Psoas muscle (tissue), 7 donors: ENCODE measurements at regions not wholly inside any gene's neighbourhood (a gene's known extent, or its start where the extent isn't known, plus 50 kb on each side); places are given as distances from the start of the nearest gene placed in this dataset.

Source experiments
- ATAC-seq, 4 donors: fragments of 200-7000 bp; cut with Tn5 transposase; one replicate each; pipeline ENCODE4 v1.9.1; 2020; ENCODE audit warnings: moderate library complexity in 3 of 4, mild to moderate bottlenecking in 2 of 4
- DNase-seq, 2 donors: peaks; one replicate each; pipeline ENCODE4 v3.0.0-alpha.2; 2020
- H3K27ac ChIP-seq: fragments of 200-600 bp; one replicate; pipeline ENCODE4 v1.8.0; 2022
- H3K27me3 ChIP-seq, 3 donors: fragments of 200-600 bp in 1 of 3; one replicate each; pipeline versions ENCODE4 v1.6.1 to v1.8.0; 2013 to 2022; ENCODE audit warnings: low read length in 2 of 3, mild to moderate bottlenecking in 2 of 3, moderate library complexity in 1 of 3; ENCODE audit not compliant: insufficient read depth in 3 of 3
- H3K36me3 ChIP-seq, 2 donors: fragments of 200-600 bp in 1 of 2; one replicate each; pipeline versions ENCODE4 v1.6.1 to v1.8.0; 2013 to 2022; ENCODE audit warnings: low read depth in 1 of 2, mild to moderate bottlenecking in 1 of 2, moderate library complexity in 1 of 2; ENCODE audit not compliant: insufficient read depth in 1 of 2
- H3K4me1 ChIP-seq: fragments of 200-600 bp; one replicate; pipeline ENCODE4 v1.8.0; 2022
- H3K4me3 ChIP-seq: fragments of 200-600 bp; one replicate; pipeline ENCODE4 v1.8.0; 2022; ENCODE audit warnings: mild to moderate bottlenecking
- H3K9me3 ChIP-seq: fragments of 200-600 bp; one replicate; pipeline ENCODE4 v1.8.0; 2022
- CTCF ChIP-seq: fragments of 200-600 bp; IDR thresholded peaks from one replicate; pipeline ENCODE4 v1.8.0; 2022; ENCODE audit warnings: antibody characterized with exemption
- WGBS, 3 donors: extraction: QIAGEN DNeasy Blood & Tissue Kit; methylation state at CpG; one replicate each; pipeline versions ENCODE4 v1.1.6 to v1.1.7; 2013; 5-methylcytosine and 5-hydroxymethylcytosine counted together
- intact Hi-C, 2 donors: fragments of 100-400 bp; cut with DNase I; formaldehyde crosslinking; loops; one replicate each; pipeline versions ENCODE4 v1.11.0 to v1.14.2; 2022
- donor health status: healthy with polysubstance abuse.
- donor health status: DM: no; HTN: no; CAD: no; lungs with moderate emphysema.
- donor health status: Bipolar disorder and iron deficiency.
- donor health status: healthy.
- donor health status: DM: yes; HTN: yes; CAD: no.
- donor health status: DM: no; HTN: no; CAD: no.
- donor health status: DM: yes; HTN: yes; CAD: no.

- no peaks in the 10 kb centered on the region for H3K4me1 ChIP-seq
- no peaks in the 10 kb centered on the region for H3K27me3 ChIP-seq
- no peak for ATAC-seq
- intact Hi-C loops: no loop called here
- no peak for TF ChIP-seq CTCF
- H3K4me3 ChIP-seq: no peak overlapping the region
- no peak overlapping the region for H3K27ac ChIP-seq
- no peaks in the 10 kb centered on the region for H3K9me3 ChIP-seq
- DNase-seq: no peak
- WGBS, 3 donors: 71 to 81% (median 76%) methylated on average over 5 of the region's 5 CpGs
- no peaks in the 10 kb centered on the region for H3K36me3 ChIP-seq
Observed at GRCh38 chr10:131012641-131012985, 298.9 kb downstream of the TCERG1L start.

GRCh38 chr10:131013281-131013912 lies 298.1 kb downstream of the TCERG1L start:
- DNase-seq (no peak), ATAC-seq (no peak)
- H3K27ac ChIP-seq: no peak overlapping the region
- no peak overlapping the region for H3K4me3 ChIP-seq
- no peaks in the 10 kb centered on the region for H3K36me3 ChIP-seq
- intact Hi-C loops: no loop called here
- no peak for TF ChIP-seq CTCF
- WGBS, 3 donors: 79 to 85% (median 82%) methylated on average over 17 of the region's 17 CpGs
- no peaks in the 10 kb centered on the region for H3K9me3 ChIP-seq
- H3K27me3 ChIP-seq: no peaks in the 10 kb centered on the region
- no peaks in the 10 kb centered on the region for H3K4me1 ChIP-seq

- intact Hi-C loops: no loop called here
- DNase-seq (no peak), ATAC-seq (no peak)
- Histone ChIP-seq H3K27ac (no peak overlapping the region), H3K4me3 (no peak overlapping the region), H3K4me1 (no peaks in the 10 kb centered on the region), H3K36me3 (no peaks in the 10 kb centered on the region), H3K27me3 (no peaks in the 10 kb centered on the region), H3K9me3 (no peaks in the 10 kb centered on the region)
- 78 to 87% (median 85%) methylated on average over 3 of the region's 3 CpGs for WGBS, 3 donors
- TF ChIP-seq CTCF: no peak
Observed at GRCh38 chr10:131014271-131014670, 297.2 kb downstream of the TCERG1L start.

- DNase-seq: no peak
- no peak for ATAC-seq
- Histone ChIP-seq H3K4me1 (no peaks in the 10 kb centered on the region), H3K4me3 (no peak overlapping the region), H3K27me3 (no peaks in the 10 kb centered on the region), H3K9me3 (no peaks in the 10 kb centered on the region), H3K36me3 (no peaks in the 10 kb centered on the region), H3K27ac (no peak overlapping the region)
- intact Hi-C loops: no loop called here
- WGBS, 3 donors: 60 to 69% (median 67%) methylated on average over 9 of the region's 9 CpGs
- no peak for TF ChIP-seq CTCF
Observed at GRCh38 chr10:131015271-131015670, 296.2 kb downstream of the TCERG1L start.

GRCh38 chr10:131016556-131016955 lies 295.0 kb downstream of the TCERG1L start:
- no peaks in the 10 kb centered on the region for H3K9me3 ChIP-seq
- H3K27ac ChIP-seq: no peak overlapping the region
- no peaks in the 10 kb centered on the region for H3K4me1 ChIP-seq
- DNase-seq: no peak
- H3K27me3 ChIP-seq: peaks cover 0 to 1% (median 0%) of the 10 kb centered on the region in 3 donors
- H3K4me3 ChIP-seq: no peak overlapping the region
- whole genome bisulfite sequencing, 3 donors: 89 to 93% (median 90%) methylated on average over 7 of the region's 7 CpGs
- H3K36me3 ChIP-seq: no peaks in the 10 kb centered on the region
- ATAC-seq: no peak
- intact Hi-C loops: no loop called here
- TF ChIP-seq CTCF: no peak
